Loucy (cell line): ENCODE measurements at regions not wholly inside any gene's neighbourhood (a gene's known extent, or its start where the extent isn't known, plus 50 kb on each side); places are given as distances from the start of the nearest gene placed in this dataset.

ENCODE experiments used
- H2AFZ ChIP-seq: fragments of 200-600 bp; sonication (generic); 2 replicates; pipeline ENCODE4 v1.6.0; 2016; ENCODE audit warnings: antibody characterized with exemption, mild to moderate bottlenecking, low read length, moderate library complexity
- H3F3A ChIP-seq: fragments of 200-600 bp; 2 replicates; pipeline ENCODE4 v1.6.0; 2016; ENCODE audit warnings: antibody characterized with exemption, low read depth, mild to moderate bottlenecking
- H3K27me3 ChIP-seq: fragments of 200-600 bp; sonication (generic); 2 replicates; pipeline ENCODE4 v1.6.1; 2014; ENCODE audit warnings: low read length, mild to moderate bottlenecking; ENCODE audit not compliant: insufficient read depth, poor library complexity, severe bottlenecking
- H3K36me3 ChIP-seq: fragments of 200-600 bp; sonication (generic); 2 replicates; pipeline ENCODE4 v1.6.1; 2016; ENCODE audit warnings: low read length; ENCODE audit not compliant: insufficient read depth
- H3K4me1 ChIP-seq: fragments of 200-600 bp; sonication (generic); 2 replicates; pipeline ENCODE4 v1.5.1; 2014; ENCODE audit warnings: low read length, mild to moderate bottlenecking; ENCODE audit not compliant: insufficient read depth, poor library complexity, severe bottlenecking
- H3K4me2 ChIP-seq: fragments of 200-600 bp; sonication (generic); 2 replicates; pipeline ENCODE4 v1.6.0; 2014; ENCODE audit warnings: antibody characterized with exemption, low read length, low read depth, mild to moderate bottlenecking; ENCODE audit not compliant: poor library complexity, severe bottlenecking
- H3K4me3 ChIP-seq: fragments of 200-600 bp; sonication (generic); 2 replicates; pipeline ENCODE4 v1.5.1; 2014; ENCODE audit warnings: low read length, mild to moderate bottlenecking, mixed read lengths; ENCODE audit not compliant: poor library complexity, severe bottlenecking
- H3K79me2 ChIP-seq: fragments of 200-600 bp; sonication (generic); 2 replicates; pipeline ENCODE4 v1.6.1; 2014; ENCODE audit warnings: low read length; ENCODE audit not compliant: insufficient read depth
- H3K9ac ChIP-seq: fragments of 200-600 bp; sonication (generic); 2 replicates; pipeline ENCODE4 v1.6.0; 2014; ENCODE audit warnings: mild to moderate bottlenecking, low read depth, low read length, moderate library complexity; ENCODE audit not compliant: poor library complexity, severe bottlenecking
- H3K9me2 ChIP-seq: fragments of 200-600 bp; sonication (generic); replicated peaks from 2 replicates; pipeline ENCODE4 v1.6.1; 2016; ENCODE audit warnings: low read depth, low read length, mixed read lengths
- H3K9me3 ChIP-seq: fragments of 200-600 bp; sonication (generic); 2 replicates; pipeline ENCODE4 v1.6.1; 2014; ENCODE audit warnings: mild to moderate bottlenecking, antibody characterized with exemption, low read length, low read depth; ENCODE audit not compliant: insufficient read depth
- H4K20me1 ChIP-seq: fragments of 200-600 bp; sonication (generic); 2 replicates; pipeline ENCODE4 v1.6.0; 2014; ENCODE audit warnings: antibody characterized with exemption, low read length, mild to moderate bottlenecking; ENCODE audit not compliant: insufficient read depth, poor library complexity, severe bottlenecking
- EZH2phosphoT487 ChIP-seq: fragments of 200-600 bp; IDR thresholded peaks from 2 replicates; pipeline ENCODE4 v1.6.1; 2018; ENCODE audit warnings: antibody characterized with exemption, mild to moderate bottlenecking, moderate library complexity, borderline replicate concordance
- TF ChIP-seq, protein P1 (sequence below): fragments of 200-600 bp; sonication (generic); conservative IDR thresholded peaks from 2 replicates; pipeline ENCODE4 v1.5.1; 2014; ENCODE audit warnings: mild to moderate bottlenecking, antibody characterized with exemption, low read length

DNA sequence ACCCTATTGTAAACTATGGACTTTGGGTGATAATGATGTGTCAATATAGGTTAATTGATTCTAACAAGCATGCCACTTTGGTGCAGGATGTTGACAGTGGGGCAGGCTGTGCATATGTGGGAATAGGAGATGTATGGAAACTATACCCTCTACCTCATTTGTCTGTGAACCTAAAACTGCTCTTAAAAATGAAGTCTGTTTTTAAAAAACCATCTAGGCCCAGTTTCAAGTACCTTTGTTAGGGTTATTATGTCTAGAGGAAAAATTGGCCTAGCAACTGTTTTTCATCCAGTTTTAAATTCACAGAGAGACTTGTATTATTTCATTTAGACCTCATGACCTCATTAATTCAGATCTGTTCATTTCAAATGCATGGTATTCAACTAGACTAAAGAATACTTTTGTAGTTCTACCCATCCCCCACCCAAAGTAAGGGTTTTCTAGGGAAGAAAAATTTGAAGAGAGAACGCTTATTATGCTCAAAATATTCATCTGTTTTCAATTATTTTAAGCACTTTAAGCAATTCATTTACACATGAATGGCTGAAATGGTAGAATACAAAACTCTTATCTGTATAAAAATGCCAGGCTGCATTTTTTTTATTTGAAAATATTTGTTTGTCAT is 1781.9 kb upstream of the MIR17HG start:
- Histone ChIP-seq H3K4me2 (no peak overlapping the region), H3K9me2 (no peaks in the 10 kb centered on the region), H3K79me2 (no peaks in the 10 kb centered on the region), H3K36me3 (no peaks in the 10 kb centered on the region), H3K27me3 (no peaks in the 10 kb centered on the region), H3K4me1 (no peaks in the 10 kb centered on the region), H3K4me3 (no peak overlapping the region), H3K9me3 (no peaks in the 10 kb centered on the region), H2AFZ (no peak overlapping the region), H3F3A (no peaks in the 10 kb centered on the region), H4K20me1 (no peaks in the 10 kb centered on the region), H3K9ac (no peak overlapping the region)
- TF ChIP-seq, protein P1, sequence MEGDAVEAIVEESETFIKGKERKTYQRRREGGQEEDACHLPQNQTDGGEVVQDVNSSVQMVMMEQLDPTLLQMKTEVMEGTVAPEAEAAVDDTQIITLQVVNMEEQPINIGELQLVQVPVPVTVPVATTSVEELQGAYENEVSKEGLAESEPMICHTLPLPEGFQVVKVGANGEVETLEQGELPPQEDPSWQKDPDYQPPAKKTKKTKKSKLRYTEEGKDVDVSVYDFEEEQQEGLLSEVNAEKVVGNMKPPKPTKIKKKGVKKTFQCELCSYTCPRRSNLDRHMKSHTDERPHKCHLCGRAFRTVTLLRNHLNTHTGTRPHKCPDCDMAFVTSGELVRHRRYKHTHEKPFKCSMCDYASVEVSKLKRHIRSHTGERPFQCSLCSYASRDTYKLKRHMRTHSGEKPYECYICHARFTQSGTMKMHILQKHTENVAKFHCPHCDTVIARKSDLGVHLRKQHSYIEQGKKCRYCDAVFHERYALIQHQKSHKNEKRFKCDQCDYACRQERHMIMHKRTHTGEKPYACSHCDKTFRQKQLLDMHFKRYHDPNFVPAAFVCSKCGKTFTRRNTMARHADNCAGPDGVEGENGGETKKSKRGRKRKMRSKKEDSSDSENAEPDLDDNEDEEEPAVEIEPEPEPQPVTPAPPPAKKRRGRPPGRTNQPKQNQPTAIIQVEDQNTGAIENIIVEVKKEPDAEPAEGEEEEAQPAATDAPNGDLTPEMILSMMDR, result no peak
- no peak for TF ChIP-seq EZH2phosphoT487

DNA sequence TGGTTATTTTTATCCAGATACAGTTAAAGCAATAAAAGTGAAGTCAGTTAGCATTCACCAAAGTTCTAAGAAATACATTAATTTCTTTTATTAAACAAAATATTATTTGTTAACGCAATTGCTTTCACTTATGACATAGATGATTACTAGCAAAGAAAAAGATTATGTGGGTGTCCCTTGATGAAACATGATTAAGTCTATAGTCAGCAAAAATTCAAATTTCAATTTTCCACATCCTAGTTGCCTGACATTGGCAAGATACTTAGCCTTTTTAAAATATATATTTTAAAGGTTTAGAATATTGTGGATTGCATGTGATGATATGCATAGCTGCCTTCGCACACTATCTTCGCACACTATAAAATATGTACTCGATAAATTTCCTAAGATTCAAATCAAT is 1780.5 kb upstream of the MIR17HG start:
- H3K4me3 ChIP-seq, result no peak overlapping the region
- no peaks in the 10 kb centered on the region for H3F3A ChIP-seq
- H3K9ac ChIP-seq, result no peak overlapping the region
- no peaks in the 10 kb centered on the region for H3K9me2 ChIP-seq
- no peaks in the 10 kb centered on the region for H3K9me3 ChIP-seq
- no peaks in the 10 kb centered on the region for H3K4me1 ChIP-seq
- no peak overlapping the region for H2AFZ ChIP-seq
- H3K27me3 ChIP-seq, result no peaks in the 10 kb centered on the region
- no peak overlapping the region for H3K4me2 ChIP-seq
- H3K79me2 ChIP-seq, result no peaks in the 10 kb centered on the region
- H3K36me3 ChIP-seq, result no peaks in the 10 kb centered on the region
- TF ChIP-seq, protein P1, result no peak
- TF ChIP-seq EZH2phosphoT487, result no peak
- no peaks in the 10 kb centered on the region for H4K20me1 ChIP-seq

DNA sequence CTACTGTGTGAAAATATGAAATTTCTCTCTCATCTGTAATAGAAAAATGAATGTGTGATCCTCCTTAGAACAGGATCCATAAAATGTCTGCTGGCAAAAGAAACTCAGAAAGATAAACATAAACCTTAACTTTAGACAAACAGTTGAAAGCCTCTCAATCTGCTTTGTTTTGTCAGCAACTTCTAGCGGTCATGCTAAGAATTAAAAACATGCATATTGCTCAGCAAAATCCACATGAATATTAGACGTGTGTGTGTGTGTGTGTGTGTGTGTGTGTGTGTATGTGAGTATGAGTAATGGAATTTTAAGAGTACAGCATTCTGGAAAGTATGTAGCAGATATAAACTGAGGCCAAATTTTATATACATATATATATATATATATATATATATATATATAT is 1779.2 kb upstream of the MIR17HG start:
- H3K4me3 ChIP-seq, result no peak overlapping the region
- H3F3A ChIP-seq, result no peaks in the 10 kb centered on the region
- no peak overlapping the region for H2AFZ ChIP-seq
- no peaks in the 10 kb centered on the region for H3K79me2 ChIP-seq
- no peak overlapping the region for H3K4me2 ChIP-seq
- H3K9ac ChIP-seq, result no peak overlapping the region
- TF ChIP-seq, protein P1, result no peak
- TF ChIP-seq EZH2phosphoT487, result no peak
- no peaks in the 10 kb centered on the region for H3K9me2 ChIP-seq
- no peaks in the 10 kb centered on the region for H3K27me3 ChIP-seq
- no peaks in the 10 kb centered on the region for H3K4me1 ChIP-seq
- H3K9me3 ChIP-seq, result no peaks in the 10 kb centered on the region
- H3K36me3 ChIP-seq, result no peaks in the 10 kb centered on the region
- no peaks in the 10 kb centered on the region for H4K20me1 ChIP-seq
